Nephron progenitor cell (in vitro differentiated cells): ENCODE measurements at regions not wholly inside any gene's neighbourhood (a gene's known extent, or its start where the extent isn't known, plus 50 kb on each side); places are given as distances from the start of the nearest gene placed in this dataset.
A peak's percentile ranks its signal among the peaks of the same experiment; 100 is the strongest.

Source experiments
- DNase-seq: peaks from one replicate; pipeline ENCODE4 v3.0.0; 2021
- H3K27ac Mint-ChIP-seq: 2 replicates; pipeline ENCODE4 v1.8.0; 2021; ENCODE audit warnings: mild to moderate bottlenecking, moderate library complexity, mixed read lengths
- H3K27me3 Mint-ChIP-seq: 2 replicates; pipeline ENCODE4 v1.8.0; 2021; ENCODE audit warnings: mild to moderate bottlenecking, low read depth, mixed read lengths; ENCODE audit not compliant: poor library complexity
- H3K36me3 Mint-ChIP-seq: 2 replicates; pipeline ENCODE4 v1.8.0; 2021; ENCODE audit warnings: low read depth, mixed read lengths
- H3K4me1 Mint-ChIP-seq: 2 replicates; pipeline ENCODE4 v1.8.0; 2021; ENCODE audit warnings: mixed read lengths
- H3K4me3 Mint-ChIP-seq: 2 replicates; pipeline ENCODE4 v1.8.0; 2021; ENCODE audit warnings: mild to moderate bottlenecking, moderate library complexity, mixed read lengths
- H3K9me3 Mint-ChIP-seq: 2 replicates; pipeline ENCODE4 v1.8.0; 2021; ENCODE audit warnings: mild to moderate bottlenecking, moderate library complexity, mixed read lengths
- TF ChIP-seq, protein P1 (sequence below): fragments of 200-600 bp; sonication (generic); IDR thresholded peaks from 2 replicates; pipeline ENCODE4 v1.5.0; 2021; ENCODE audit warnings: antibody characterized with exemption

GRCh38 chr11:104584823-104585222 lies 313.4 kb downstream of the CASP12 start:
- H3K4me3 Mint-ChIP-seq = no peak overlapping the region
- H3K27ac Mint-ChIP-seq = peak overlapping the region; percentile 71
- no peaks in the 10 kb centered on the region for H3K27me3 Mint-ChIP-seq
- TF ChIP-seq, protein P1, sequence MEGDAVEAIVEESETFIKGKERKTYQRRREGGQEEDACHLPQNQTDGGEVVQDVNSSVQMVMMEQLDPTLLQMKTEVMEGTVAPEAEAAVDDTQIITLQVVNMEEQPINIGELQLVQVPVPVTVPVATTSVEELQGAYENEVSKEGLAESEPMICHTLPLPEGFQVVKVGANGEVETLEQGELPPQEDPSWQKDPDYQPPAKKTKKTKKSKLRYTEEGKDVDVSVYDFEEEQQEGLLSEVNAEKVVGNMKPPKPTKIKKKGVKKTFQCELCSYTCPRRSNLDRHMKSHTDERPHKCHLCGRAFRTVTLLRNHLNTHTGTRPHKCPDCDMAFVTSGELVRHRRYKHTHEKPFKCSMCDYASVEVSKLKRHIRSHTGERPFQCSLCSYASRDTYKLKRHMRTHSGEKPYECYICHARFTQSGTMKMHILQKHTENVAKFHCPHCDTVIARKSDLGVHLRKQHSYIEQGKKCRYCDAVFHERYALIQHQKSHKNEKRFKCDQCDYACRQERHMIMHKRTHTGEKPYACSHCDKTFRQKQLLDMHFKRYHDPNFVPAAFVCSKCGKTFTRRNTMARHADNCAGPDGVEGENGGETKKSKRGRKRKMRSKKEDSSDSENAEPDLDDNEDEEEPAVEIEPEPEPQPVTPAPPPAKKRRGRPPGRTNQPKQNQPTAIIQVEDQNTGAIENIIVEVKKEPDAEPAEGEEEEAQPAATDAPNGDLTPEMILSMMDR = no peak
- no peaks in the 10 kb centered on the region for H3K36me3 Mint-ChIP-seq
- H3K9me3 Mint-ChIP-seq = no peaks in the 10 kb centered on the region
- H3K4me1 Mint-ChIP-seq = peaks cover 5% of the 10 kb centered on the region
- DNase-seq = no peak

- Mint-ChIP-seq H3K9me3 (no peaks in the 10 kb centered on the region), H3K4me3 (no peak overlapping the region), H3K36me3 (no peaks in the 10 kb centered on the region), H3K4me1 (peaks cover 5% of the 10 kb centered on the region), H3K27ac (no peak overlapping the region), H3K27me3 (no peaks in the 10 kb centered on the region)
- TF ChIP-seq, protein P1 = no peak
- DNase-seq = peak; percentile 4
Observed at GRCh38 chr11:104583857-104584256, 314.4 kb downstream of the CASP12 start.

- H3K4me1 Mint-ChIP-seq = peaks cover 5% of the 10 kb centered on the region
- no peak for DNase-seq
- TF ChIP-seq, protein P1 = no peak
- H3K4me3 Mint-ChIP-seq = no peak overlapping the region
- H3K27ac Mint-ChIP-seq = no peak overlapping the region
- no peaks in the 10 kb centered on the region for H3K9me3 Mint-ChIP-seq
- no peaks in the 10 kb centered on the region for H3K27me3 Mint-ChIP-seq
- H3K36me3 Mint-ChIP-seq = no peaks in the 10 kb centered on the region
Observed at GRCh38 chr11:104582431-104582830, 315.8 kb downstream of the CASP12 start.

GRCh38 chr11:104581246-104581980 lies 316.8 kb downstream of the CASP12 start:
- no peaks in the 10 kb centered on the region for H3K36me3 Mint-ChIP-seq
- H3K4me3 Mint-ChIP-seq = no peak overlapping the region
- no peaks in the 10 kb centered on the region for H3K27me3 Mint-ChIP-seq
- DNase-seq = no peak
- TF ChIP-seq, protein P1 = no peak
- H3K9me3 Mint-ChIP-seq = peaks cover 4% of the 10 kb centered on the region
- no peak overlapping the region for H3K27ac Mint-ChIP-seq
- peaks cover 5% of the 10 kb centered on the region for H3K4me1 Mint-ChIP-seq

GRCh38 chr11:104573441-104573990 lies 324.7 kb downstream of the CASP12 start:
- DNase-seq = no peak
- no peaks in the 10 kb centered on the region for H3K4me1 Mint-ChIP-seq
- TF ChIP-seq, protein P1 = no peak
- H3K9me3 Mint-ChIP-seq = peaks cover 20% of the 10 kb centered on the region
- no peaks in the 10 kb centered on the region for H3K36me3 Mint-ChIP-seq
- H3K27ac Mint-ChIP-seq = no peak overlapping the region
- H3K27me3 Mint-ChIP-seq = no peaks in the 10 kb centered on the region
- no peak overlapping the region for H3K4me3 Mint-ChIP-seq

GRCh38 chr11:104572279-104572678 lies 326.0 kb downstream of the CASP12 start:
- TF ChIP-seq, protein P1 = no peak
- H3K27ac Mint-ChIP-seq = no peak overlapping the region
- H3K9me3 Mint-ChIP-seq = peaks cover 20% of the 10 kb centered on the region
- no peak overlapping the region for H3K4me3 Mint-ChIP-seq
- H3K4me1 Mint-ChIP-seq = no peaks in the 10 kb centered on the region
- H3K36me3 Mint-ChIP-seq = no peaks in the 10 kb centered on the region
- H3K27me3 Mint-ChIP-seq = no peaks in the 10 kb centered on the region
- DNase-seq = no peak
